ENCODE measurements at regions not wholly inside any gene's neighbourhood (a gene's known extent, or its start where the extent isn't known, plus 50 kb on each side); places are given as distances from the start of the nearest gene placed in this dataset.
"Not testable (repeated sequence)": the region's sequence is repeated elsewhere in the genome, so short reads cannot be mapped to it uniquely, and the experiment has no call there.

DNA sequence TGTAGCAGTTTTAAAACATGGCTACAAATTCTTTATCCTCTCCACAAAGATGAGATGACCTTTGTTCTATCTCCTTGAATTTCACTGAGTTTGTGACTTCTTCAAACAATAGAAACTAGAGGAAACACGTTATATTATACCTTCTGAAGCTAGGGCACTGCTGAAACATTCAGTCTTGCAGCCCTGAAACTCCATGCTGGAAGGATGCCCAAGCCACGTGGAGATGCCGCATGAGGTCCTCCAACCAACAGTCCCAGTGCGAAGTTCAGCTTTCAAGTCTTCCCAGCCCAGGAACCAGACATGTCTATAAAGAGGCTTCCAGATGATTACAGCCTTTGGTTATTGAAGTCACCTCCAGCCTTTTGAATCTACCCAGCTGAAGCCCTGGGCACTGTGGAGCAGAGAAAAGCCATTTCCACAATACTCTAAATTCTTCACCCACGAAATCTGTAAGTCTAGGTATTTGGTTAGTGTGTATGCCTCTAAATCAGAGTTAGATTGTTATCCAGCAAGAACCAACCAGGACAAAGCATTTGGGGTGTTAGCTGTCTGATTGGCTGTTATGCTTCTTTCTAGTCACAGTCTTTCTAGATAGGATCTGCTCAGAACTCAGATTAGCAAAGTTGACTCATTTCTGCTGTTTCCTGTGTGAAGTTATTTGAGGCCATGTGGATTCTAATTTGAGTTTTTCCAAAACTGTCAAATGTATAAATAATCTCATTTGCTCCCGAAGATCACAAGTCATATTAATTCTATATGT lies 186.5 kb upstream of the TMEM72 start:
- Mint-ChIP-seq H3K9me3 (no peaks in the 10 kb centered on the region), H3K27ac (no peak overlapping the region), H3K36me3 (ENCODE audit: low read depth) (no peaks in the 10 kb centered on the region), H3K27me3 (ENCODE audit: low read depth) (no peaks in the 10 kb centered on the region), H3K4me3 (ENCODE audit: low read depth) (no peak overlapping the region), H3K4me1 (ENCODE audit: low read depth) (peaks cover 4% of the 10 kb centered on the region)
- no peak for DNase-seq (ENCODE audit: low spot score)
- intact Hi-C loops (cut with micrococcal nuclease) = no loop called here

GRCh38 chr10:44725404-44725803 lies 185.7 kb upstream of the TMEM72 start:
- peaks cover 4% of the 10 kb centered on the region for H3K4me1 Mint-ChIP-seq (ENCODE audit: low read depth)
- intact Hi-C loops (cut with micrococcal nuclease) = no loop called here
- no peak overlapping the region for H3K4me3 Mint-ChIP-seq (ENCODE audit: low read depth)
- no peaks in the 10 kb centered on the region for H3K9me3 Mint-ChIP-seq
- no peak for DNase-seq (ENCODE audit: low spot score)
- H3K36me3 Mint-ChIP-seq (ENCODE audit: low read depth) = no peaks in the 10 kb centered on the region
- H3K27ac Mint-ChIP-seq = no peak overlapping the region
- no peaks in the 10 kb centered on the region for H3K27me3 Mint-ChIP-seq (ENCODE audit: low read depth)

GRCh38 chr10:44731283-44731682 lies 179.9 kb upstream of the TMEM72 start:
- no peak for DNase-seq (ENCODE audit: low spot score)
- intact Hi-C loops (cut with micrococcal nuclease) = no loop called here
- H3K4me3 Mint-ChIP-seq (ENCODE audit: low read depth) = no peak overlapping the region
- no peaks in the 10 kb centered on the region for H3K36me3 Mint-ChIP-seq (ENCODE audit: low read depth)
- no peaks in the 10 kb centered on the region for H3K9me3 Mint-ChIP-seq
- H3K27me3 Mint-ChIP-seq (ENCODE audit: low read depth) = no peaks in the 10 kb centered on the region
- no peaks in the 10 kb centered on the region for H3K4me1 Mint-ChIP-seq (ENCODE audit: low read depth)
- no peak overlapping the region for H3K27ac Mint-ChIP-seq

DNA sequence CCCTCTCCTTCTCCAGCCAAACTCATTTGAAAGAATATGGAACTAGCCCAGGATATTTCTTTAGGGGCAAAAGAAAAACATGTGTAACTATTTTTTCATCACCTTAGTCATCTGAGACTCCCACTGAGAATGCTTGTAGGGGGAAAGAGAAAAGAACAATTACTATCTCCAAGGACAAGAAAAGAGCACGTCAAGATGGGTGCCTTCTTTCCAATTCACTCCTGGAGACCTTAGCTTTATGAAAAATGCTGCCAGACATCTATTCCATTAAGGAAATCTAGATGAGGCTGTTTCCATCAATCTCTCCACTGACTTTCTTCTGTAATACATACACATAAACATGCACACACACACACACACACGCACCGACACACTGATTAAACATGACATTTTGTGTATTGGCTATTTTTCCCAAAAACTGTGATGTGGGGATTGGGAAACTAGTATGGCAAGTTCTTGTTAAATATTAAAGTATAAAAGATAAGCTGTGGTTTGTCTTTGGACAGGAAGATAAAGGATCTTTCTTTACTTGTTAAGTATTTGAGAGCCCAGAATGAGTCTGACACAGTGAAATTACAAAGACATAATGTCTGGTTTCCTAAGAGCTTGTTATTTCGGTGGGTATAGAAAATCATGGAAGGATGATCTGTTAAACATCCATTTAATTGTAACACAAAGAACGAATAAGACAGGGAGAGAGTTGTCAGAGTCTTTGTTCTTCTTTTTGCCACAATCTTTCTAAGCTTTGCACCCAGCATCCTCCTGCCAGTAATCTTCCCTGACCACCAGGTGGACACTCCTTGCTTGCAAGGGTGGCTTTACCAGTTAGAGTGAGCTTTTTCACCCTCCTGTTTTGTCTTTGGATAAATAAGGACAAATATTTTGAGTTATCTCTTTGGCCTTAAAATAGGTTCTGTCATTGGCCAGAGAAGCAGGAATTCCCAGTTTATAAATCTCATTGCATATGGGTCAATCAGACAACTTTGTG lies 177.3 kb upstream of the TMEM72 start:
- intact Hi-C loops (cut with micrococcal nuclease) = no loop called here
- Mint-ChIP-seq H3K36me3 (ENCODE audit: low read depth) (no peaks in the 10 kb centered on the region), H3K9me3 (no peaks in the 10 kb centered on the region), H3K27ac (no peak overlapping the region), H3K4me3 (ENCODE audit: low read depth) (no peak overlapping the region), H3K4me1 (ENCODE audit: low read depth) (no peaks in the 10 kb centered on the region), H3K27me3 (ENCODE audit: low read depth) (no peaks in the 10 kb centered on the region)
- DNase-seq (ENCODE audit: low spot score) = no peak

- Mint-ChIP-seq H3K36me3 (ENCODE audit: low read depth) (no peaks in the 10 kb centered on the region), H3K4me3 (ENCODE audit: low read depth) (no peak overlapping the region), H3K27me3 (ENCODE audit: low read depth) (peaks cover 2% of the 10 kb centered on the region), H3K4me1 (ENCODE audit: low read depth) (peaks cover 1% of the 10 kb centered on the region), H3K27ac (no peak overlapping the region), H3K9me3 (no peaks in the 10 kb centered on the region)
- DNase-seq (ENCODE audit: low spot score) = no peak
- intact Hi-C loops (cut with micrococcal nuclease) = no loop called here
Observed at GRCh38 chr10:44742248-44742647, 168.9 kb upstream of the TMEM72 start.

GRCh38 chr10:44743535-44743934 lies 167.6 kb upstream of the TMEM72 start:
- Mint-ChIP-seq H3K36me3 (ENCODE audit: low read depth) (no peaks in the 10 kb centered on the region), H3K27ac (no peak overlapping the region), H3K9me3 (no peaks in the 10 kb centered on the region), H3K27me3 (ENCODE audit: low read depth) (peaks cover 2% of the 10 kb centered on the region), H3K4me1 (ENCODE audit: low read depth) (peaks cover 1% of the 10 kb centered on the region), H3K4me3 (ENCODE audit: low read depth) (no peak overlapping the region)
- no peak for DNase-seq (ENCODE audit: low spot score)
- intact Hi-C loops (cut with micrococcal nuclease) = no loop called here

- Mint-ChIP-seq H3K9me3 (no peaks in the 10 kb centered on the region), H3K4me3 (ENCODE audit: low read depth) (no peak overlapping the region), H3K27me3 (ENCODE audit: low read depth) (peaks cover 2% of the 10 kb centered on the region), H3K36me3 (ENCODE audit: low read depth) (no peaks in the 10 kb centered on the region), H3K27ac (no peak overlapping the region), H3K4me1 (ENCODE audit: low read depth) (peaks cover 1% of the 10 kb centered on the region)
- intact Hi-C loops (cut with micrococcal nuclease) = no loop called here
- DNase-seq (ENCODE audit: low spot score) = no peak
Observed at GRCh38 chr10:44745920-44746319, 165.2 kb upstream of the TMEM72 start.

GRCh38 chr10:44747593-44748172 lies 163.5 kb upstream of the TMEM72 start:
- Mint-ChIP-seq H3K36me3 (ENCODE audit: low read depth) (no peaks in the 10 kb centered on the region), H3K27ac (no peak overlapping the region), H3K27me3 (ENCODE audit: low read depth) (no peaks in the 10 kb centered on the region), H3K9me3 (no peaks in the 10 kb centered on the region), H3K4me1 (ENCODE audit: low read depth) (no peaks in the 10 kb centered on the region), H3K4me3 (ENCODE audit: low read depth) (no peak overlapping the region)
- intact Hi-C loops (cut with micrococcal nuclease) = no loop called here
- no peak for DNase-seq (ENCODE audit: low spot score)

DNA sequence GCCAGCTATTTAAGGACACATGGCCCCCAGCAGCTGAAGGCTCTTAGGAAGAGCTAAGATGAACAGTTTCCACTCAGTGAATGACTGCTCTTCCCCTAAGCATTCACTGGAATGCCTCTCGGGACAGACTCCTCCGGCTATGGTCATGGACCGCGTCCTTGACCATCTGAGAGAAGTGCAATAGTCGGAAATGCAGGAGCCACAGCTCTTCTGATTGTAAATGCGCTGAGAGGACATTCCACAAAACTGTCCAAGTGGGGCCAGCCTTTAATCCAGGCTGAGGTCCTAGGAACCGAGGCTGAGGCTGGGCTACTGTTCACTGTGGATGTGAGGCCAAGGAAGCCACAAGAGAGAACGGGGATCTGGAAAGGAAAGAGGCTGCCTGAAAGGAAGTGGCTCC lies 162.0 kb upstream of the TMEM72 start:
- intact Hi-C loops (cut with micrococcal nuclease) = no loop called here
- Mint-ChIP-seq H3K27ac (no peak overlapping the region), H3K27me3 (ENCODE audit: low read depth) (no peaks in the 10 kb centered on the region), H3K4me1 (ENCODE audit: low read depth) (no peaks in the 10 kb centered on the region), H3K9me3 (no peaks in the 10 kb centered on the region), H3K36me3 (ENCODE audit: low read depth) (no peaks in the 10 kb centered on the region), H3K4me3 (ENCODE audit: low read depth) (no peak overlapping the region)
- DNase-seq (ENCODE audit: low spot score) = no peak

- no peak for DNase-seq (ENCODE audit: low spot score)
- Mint-ChIP-seq H3K27me3 (ENCODE audit: low read depth) (no peaks in the 10 kb centered on the region), H3K4me3 (ENCODE audit: low read depth) (no peak overlapping the region), H3K9me3 (no peaks in the 10 kb centered on the region), H3K27ac (no peak overlapping the region), H3K4me1 (ENCODE audit: low read depth) (no peaks in the 10 kb centered on the region), H3K36me3 (ENCODE audit: low read depth) (no peaks in the 10 kb centered on the region)
- intact Hi-C loops (cut with micrococcal nuclease) = no loop called here
Observed at GRCh38 chr10:44752451-44753441, 158.4 kb upstream of the TMEM72 start.

GRCh38 chr10:44754355-44754754 lies 156.8 kb upstream of the TMEM72 start:
- H3K27me3 Mint-ChIP-seq (ENCODE audit: low read depth); DNase-seq (ENCODE audit: low spot score); H3K4me1 Mint-ChIP-seq (ENCODE audit: low read depth); H3K36me3 Mint-ChIP-seq (ENCODE audit: low read depth); H3K9me3 Mint-ChIP-seq; H3K4me3 Mint-ChIP-seq (ENCODE audit: low read depth); intact Hi-C loops (cut with micrococcal nuclease); H3K27ac Mint-ChIP-seq: not testable (repeated sequence)

- no peaks in the 10 kb centered on the region for H3K27me3 Mint-ChIP-seq (ENCODE audit: low read depth)
- H3K27ac Mint-ChIP-seq = no peak overlapping the region
- DNase-seq (ENCODE audit: low spot score) = no peak
- no peaks in the 10 kb centered on the region for H3K36me3 Mint-ChIP-seq (ENCODE audit: low read depth)
- no peak overlapping the region for H3K4me3 Mint-ChIP-seq (ENCODE audit: low read depth)
- H3K9me3 Mint-ChIP-seq = no peaks in the 10 kb centered on the region
- no peaks in the 10 kb centered on the region for H3K4me1 Mint-ChIP-seq (ENCODE audit: low read depth)
- intact Hi-C loops (cut with micrococcal nuclease) = no loop called here
Observed at GRCh38 chr10:44755481-44755880, 155.7 kb upstream of the TMEM72 start.
